ENCODE measurements at regions not wholly inside any gene's neighbourhood (a gene's known extent, or its start where the extent isn't known, plus 50 kb on each side); places are given as distances from the start of the nearest gene placed in this dataset.

DNA sequence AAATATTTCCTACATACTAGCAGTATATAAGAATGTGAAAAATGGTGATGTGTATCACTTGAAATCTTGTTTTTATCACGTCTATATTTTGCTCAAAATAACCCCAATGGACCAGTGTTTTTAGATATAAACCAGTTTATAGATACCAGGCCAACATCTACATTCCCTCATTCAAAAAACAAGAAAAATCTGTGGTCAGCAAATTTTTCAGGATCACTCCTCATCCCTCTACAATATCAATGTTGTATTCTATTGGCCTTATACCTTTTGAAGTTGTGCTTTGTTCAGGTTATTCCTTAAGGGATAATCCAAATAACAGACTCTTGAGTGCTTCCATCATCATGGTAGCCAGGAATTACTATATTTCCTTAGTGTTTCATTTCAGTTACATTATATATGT lies 332.9 kb upstream of the ARRDC4 start:
- no peak for DNase-seq (ENCODE audit: low spot score)

DNA sequence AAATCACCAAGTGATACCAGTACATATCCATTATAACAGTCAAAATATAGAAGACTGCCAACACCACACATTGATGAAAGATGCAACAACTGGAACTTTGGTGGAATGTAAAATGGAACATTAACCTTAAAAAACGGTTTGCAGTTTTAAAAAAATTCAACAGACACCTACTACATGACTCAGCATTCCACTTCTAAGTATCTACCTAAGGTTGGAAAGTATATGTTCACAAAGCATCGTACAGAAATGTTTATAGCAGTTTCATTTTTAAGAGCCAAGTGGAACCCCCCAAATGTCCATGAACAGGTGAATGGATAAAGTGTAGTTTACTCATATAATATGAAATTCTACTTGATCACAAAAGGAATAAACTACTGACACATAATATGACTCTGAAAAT lies 314.7 kb upstream of the ARRDC4 start:
- DNase-seq (ENCODE audit: low spot score): no peak

DNA sequence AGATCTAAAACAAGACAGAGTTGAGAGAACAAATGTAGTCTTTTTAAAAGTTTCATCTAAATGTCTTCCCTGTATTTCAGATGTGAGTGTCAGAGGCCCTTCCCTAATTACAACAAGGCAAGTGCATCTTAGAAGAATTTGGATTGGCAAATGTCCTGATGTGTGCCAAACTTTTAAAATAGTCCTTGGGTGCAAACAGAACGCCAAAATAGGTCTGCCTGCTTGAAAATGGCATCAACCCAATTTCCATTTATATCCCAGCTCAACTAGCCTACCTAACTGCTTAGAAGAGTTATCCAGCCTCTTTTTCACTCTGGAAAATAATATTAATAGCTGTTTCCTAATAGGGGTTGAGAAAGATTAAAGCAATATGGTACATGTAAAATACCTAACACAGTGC lies 311.8 kb upstream of the ARRDC4 start:
- DNase-seq (ENCODE audit: low spot score): no peak

- no peak for DNase-seq (ENCODE audit: low spot score)
Measured at GRCh38 chr15:97652041-97652440, 308.5 kb upstream of the ARRDC4 start.

DNA sequence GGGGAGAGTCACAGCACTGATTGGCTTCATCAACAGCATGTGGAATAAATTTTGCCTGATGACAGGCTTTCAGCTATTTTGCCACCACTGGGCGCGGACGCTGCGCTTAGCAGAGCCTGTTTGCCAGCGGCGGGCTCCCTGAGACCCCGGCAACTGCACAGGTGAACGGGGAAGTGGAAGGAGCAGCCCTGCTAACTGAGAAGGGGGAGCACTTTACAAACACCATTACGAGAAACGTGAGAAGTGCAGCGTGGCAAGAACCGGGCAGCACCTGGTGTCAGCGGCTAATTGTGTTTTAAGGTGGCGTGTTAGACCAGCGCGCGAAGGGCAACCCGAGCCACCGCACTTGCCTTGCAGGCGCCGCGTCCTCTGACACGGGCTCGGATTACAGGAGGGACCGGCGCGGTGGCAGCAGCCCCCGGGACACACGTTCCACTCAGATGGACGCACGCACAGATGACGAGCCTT lies 307.8 kb upstream of the ARRDC4 start:
- DNase-seq (ENCODE audit: low spot score): peak; percentile 22

GRCh38 chr15:97653896-97654295 lies 306.6 kb upstream of the ARRDC4 start:
- no peak for DNase-seq (ENCODE audit: low spot score)

DNA sequence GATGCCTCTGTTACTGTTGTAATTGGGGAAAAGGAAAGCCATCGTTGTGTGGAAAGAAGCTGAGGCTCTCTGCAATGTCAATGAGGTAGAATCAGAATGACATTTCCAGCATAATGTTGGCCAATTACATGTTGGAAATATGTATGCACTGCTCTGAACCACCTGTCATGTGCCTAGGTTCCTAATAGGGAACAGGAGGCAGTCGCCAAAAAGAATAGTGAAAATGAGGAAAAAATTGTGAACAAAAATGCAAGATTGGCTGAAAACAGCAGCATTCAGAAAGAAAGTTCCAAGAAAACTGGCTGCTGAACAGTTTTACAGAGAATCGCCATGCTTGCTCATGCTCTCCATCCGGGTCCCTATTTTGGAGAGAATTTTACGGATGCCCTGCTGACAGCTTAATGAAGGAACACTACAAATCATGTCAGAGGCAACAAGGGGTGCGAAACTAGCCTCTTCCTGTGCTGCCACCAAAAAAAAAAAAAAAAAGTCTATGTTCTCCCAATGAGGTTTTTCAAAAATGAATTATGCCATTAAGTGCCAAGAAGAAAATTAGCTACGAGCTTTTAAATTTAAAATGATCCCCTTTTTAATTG lies 305.9 kb upstream of the ARRDC4 start:
- DNase-seq (ENCODE audit: low spot score): no peak

- no peak for DNase-seq (ENCODE audit: low spot score)
Measured at GRCh38 chr15:97661796-97662195, 298.7 kb upstream of the ARRDC4 start.

DNA sequence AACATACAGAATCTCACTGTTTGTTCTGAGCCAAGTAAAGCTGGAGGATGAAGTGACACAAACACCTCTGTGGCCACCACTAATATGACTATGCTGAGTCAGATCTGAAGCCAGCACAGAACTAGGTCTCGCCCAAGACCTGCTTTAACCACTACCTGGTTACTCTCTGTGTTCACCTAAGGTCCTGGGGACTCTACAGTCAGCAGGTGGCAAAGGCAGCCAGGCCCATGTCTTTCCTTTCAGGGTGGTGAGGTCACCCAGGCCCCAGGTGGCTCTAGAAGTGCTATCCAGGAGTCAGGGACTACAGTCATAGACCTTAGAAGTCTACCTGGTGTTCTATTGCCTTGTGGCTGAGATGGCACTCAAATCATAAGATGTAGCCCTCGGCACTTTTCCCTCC lies 287.9 kb upstream of the ARRDC4 start:
- no peak for DNase-seq (ENCODE audit: low spot score)

DNA sequence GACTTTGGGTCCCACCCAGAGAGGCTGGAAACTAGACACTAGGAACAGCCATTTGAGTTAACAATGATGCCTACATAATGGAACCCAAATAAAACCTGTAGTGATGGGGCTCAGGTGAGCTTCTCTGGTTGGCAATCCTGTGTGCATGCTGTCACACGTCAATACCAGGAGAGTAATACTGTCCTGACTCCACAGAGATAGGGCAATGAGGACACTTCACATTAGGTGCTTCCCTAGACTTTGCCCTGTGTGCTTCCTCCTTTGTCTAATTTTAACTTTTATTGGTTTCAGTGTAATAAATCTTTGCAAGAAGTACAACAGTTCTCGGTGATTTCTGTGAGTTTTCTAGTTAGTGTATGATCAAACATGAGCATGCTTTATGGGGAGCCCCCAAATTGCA lies 281.8 kb upstream of the ARRDC4 start:
- DNase-seq (ENCODE audit: low spot score): no peak

DNA sequence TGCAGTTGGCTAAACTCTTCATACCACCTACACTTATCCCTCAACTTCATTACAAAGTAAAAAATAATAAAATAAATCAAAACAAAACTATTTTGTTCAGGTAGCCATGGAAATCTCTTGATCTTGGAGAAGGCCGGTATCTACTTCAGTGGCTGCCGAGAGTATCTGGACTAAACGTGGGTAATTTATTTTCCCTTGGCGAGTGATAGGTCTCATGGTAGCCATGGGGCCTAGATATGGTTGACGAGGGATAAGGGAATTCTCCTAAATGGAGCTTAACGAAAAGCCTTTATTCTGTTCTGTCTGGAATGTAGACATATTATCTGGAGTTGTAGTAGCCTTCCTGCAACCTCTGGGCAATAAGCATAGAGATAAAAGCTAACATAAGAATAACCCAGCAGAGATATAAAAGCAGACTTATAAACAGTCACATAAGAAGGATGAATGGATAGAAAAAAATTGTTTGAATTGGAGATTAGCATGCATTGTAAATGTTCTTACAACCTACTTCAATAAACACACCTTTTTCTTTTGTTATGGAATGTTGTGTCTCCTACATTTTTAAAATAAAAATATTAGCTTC lies 281.3 kb upstream of the ARRDC4 start:
- DNase-seq (ENCODE audit: low spot score): no peak

DNA sequence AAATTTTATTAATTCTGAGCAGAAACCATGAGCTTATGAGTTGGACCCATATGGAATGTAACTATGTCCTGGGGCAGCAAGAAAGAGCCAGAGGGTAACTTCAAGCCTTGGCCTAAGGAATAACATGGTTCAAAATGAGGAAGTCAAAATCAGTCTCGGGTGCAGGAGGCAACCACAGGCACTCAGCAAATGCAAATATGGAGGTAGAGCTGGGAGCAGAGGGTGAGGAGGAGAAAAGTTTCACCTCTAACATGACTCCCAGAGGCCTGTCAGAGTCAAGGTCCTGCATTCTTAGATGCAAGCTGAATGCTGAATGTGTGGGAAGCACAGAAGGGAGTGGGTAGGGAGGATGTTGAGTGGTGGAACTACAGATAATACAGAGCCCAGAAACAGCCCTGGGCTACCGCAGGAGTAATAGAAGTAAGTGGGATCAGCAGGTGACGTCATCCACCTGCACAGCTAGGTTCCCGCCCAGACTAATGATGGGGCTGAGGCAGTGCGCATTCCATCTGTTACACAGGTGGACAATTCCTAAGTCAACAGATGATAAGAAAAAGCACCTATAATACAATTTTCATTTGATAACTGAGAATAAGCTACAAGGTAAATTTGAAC lies 279.8 kb upstream of the ARRDC4 start:
- DNase-seq (ENCODE audit: low spot score): no peak

DNA sequence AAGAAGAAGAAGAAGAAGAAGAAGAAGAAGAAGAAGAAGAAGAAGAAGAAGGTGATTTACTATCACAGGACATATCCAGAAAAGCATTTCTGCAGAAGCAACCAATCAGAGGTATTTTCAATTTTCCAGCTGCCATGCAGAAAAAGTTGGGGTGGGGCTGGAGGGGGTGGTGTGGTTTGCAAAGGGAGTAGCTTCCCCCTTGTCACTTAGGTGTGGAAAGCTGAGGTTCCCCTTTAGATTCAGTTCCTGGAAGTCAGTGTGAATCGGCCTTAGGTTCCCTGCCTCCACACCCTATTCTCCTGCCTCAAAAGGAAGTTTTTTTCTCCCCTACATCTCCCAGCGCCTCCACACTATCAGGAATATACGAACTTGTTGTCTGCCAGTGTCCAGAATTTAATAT lies 276.7 kb upstream of the ARRDC4 start:
- DNase-seq (ENCODE audit: low spot score): no peak

DNA sequence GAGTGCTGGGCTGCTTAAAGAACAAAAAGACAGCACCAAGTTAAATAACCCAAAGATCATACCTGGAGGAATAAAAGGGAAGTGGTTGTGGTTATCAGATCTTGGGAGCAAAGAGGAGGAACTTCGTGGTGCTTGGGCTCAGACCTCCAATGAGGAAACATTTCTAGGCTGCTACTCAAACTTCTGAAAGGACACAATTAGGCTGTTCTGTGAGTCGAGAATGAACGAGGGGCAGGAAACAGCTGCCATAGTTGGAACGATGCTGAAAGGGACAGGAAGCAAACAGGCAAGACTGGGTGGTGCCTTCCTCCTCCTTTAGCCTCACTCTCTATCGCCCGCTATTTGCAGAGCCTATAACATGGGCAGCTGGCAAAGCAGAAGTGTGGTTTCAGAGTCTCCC lies 276.3 kb upstream of the ARRDC4 start:
- no peak for DNase-seq (ENCODE audit: low spot score)

DNA sequence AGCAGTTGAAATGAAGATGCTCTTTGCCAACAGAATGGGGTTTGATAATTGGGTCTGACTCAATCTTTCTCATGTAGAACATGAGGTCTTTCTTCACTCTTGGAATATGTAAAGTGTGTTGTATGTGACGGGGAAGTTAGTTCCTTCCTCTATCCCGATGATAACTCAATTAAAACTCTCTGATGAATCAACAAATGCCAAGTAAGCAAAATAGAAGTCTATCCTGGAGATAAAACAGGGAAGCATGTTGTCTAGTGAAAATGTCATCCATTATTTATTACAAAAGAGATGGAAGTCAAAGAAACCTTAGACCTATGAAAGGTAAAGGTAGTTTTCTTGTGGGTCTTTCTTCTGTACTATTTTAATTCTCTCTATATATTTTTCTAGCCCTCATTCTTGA lies 274.2 kb upstream of the ARRDC4 start:
- no peak for DNase-seq (ENCODE audit: low spot score)

GRCh38 chr15:97687654-97688053 lies 272.8 kb upstream of the ARRDC4 start:
- no peak for DNase-seq (ENCODE audit: low spot score)

DNA sequence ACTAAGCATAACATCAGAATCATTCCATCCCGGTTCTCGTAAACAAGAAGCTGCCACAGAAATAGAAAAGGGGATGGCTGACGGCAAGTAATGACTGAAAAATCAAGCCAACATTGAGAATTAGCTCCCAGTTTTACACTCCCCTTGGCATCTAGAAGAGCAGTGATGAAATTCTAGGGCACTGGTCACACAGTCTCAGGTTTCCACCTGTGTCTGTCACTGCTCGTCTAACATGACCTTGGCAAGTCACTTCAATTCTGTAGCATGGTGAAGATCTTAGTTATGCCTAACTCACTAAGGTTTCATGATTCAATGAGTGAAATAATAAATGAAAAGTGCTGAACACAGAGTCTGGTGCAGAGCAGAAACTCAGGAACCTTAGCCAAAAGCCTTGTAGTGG lies 272.3 kb upstream of the ARRDC4 start:
- no peak for DNase-seq (ENCODE audit: low spot score)

- DNase-seq (ENCODE audit: low spot score): no peak
Measured at GRCh38 chr15:97688886-97689285, 271.6 kb upstream of the ARRDC4 start.

- no peak for DNase-seq (ENCODE audit: low spot score)
Measured at GRCh38 chr15:97691078-97691477, 269.4 kb upstream of the ARRDC4 start.

GRCh38 chr15:97691799-97692198 lies 268.7 kb upstream of the ARRDC4 start:
- no peak for DNase-seq (ENCODE audit: low spot score)

GRCh38 chr15:97692301-97693015 lies 268.0 kb upstream of the ARRDC4 start:
- DNase-seq (ENCODE audit: low spot score): no peak

- no peak for DNase-seq (ENCODE audit: low spot score)
Measured at GRCh38 chr15:97694456-97694855, 266.0 kb upstream of the ARRDC4 start.

- no peak for DNase-seq (ENCODE audit: low spot score)
Measured at GRCh38 chr15:97703400-97703799, 257.1 kb upstream of the ARRDC4 start.
